ENCODE measurements at regions not wholly inside any gene's neighbourhood (a gene's known extent, or its start where the extent isn't known, plus 50 kb on each side); places are given as distances from the start of the nearest gene placed in this dataset.

DNA sequence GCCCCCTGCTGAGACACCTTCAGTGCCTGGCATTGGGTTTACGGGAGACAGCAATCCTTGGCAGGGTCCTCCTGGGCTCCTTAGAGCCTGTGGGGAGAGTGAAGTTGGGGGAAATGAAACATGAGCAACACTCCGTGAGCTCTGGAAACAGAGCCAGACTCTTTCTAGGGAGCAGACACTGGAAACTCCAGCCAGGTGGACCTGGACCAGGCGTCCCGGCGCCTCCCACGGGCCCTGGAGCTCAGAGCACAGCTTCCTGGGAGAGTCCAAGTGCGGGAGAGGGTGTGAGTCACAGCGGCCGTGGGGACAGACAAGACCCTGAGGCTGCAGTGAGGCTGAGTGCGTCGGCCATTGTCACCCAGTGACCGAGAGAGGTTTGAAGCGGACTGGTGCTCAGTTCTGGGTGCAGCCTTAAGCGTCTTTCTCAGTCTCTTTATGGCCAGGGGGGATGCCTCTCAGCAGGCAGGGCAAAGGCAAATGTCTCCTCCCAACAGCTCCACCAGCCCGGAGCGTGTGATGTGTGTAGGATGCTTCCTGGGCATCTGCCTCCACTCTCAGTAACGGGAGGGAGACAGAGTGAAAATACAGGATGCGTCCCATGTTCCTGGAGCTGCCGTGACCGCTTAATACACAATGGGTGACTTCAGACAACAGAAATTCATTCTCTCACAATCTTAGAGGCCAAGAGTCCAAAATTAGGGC, 399.2 kb downstream of the SHANK2 start:
- Mint-ChIP-seq H3K27ac (ENCODE audit: unreplicated experiment) (no peak overlapping the region), H3K4me1 (ENCODE audit: low read depth, unreplicated experiment) (no peaks in the 10 kb centered on the region), H3K4me3 (ENCODE audit: low read depth, unreplicated experiment) (no peak overlapping the region), H3K27me3 (ENCODE audit: unreplicated experiment) (no peaks in the 10 kb centered on the region), H3K36me3 (ENCODE audit: insufficient read depth, unreplicated experiment) (peaks cover 5% of the 10 kb centered on the region), H3K9me3 (ENCODE audit: low read depth, unreplicated experiment) (peaks cover 4% of the 10 kb centered on the region)
- BruUV-seq (replicated peaks) = no TSS peak
- TF ChIP-seq, protein P1, sequence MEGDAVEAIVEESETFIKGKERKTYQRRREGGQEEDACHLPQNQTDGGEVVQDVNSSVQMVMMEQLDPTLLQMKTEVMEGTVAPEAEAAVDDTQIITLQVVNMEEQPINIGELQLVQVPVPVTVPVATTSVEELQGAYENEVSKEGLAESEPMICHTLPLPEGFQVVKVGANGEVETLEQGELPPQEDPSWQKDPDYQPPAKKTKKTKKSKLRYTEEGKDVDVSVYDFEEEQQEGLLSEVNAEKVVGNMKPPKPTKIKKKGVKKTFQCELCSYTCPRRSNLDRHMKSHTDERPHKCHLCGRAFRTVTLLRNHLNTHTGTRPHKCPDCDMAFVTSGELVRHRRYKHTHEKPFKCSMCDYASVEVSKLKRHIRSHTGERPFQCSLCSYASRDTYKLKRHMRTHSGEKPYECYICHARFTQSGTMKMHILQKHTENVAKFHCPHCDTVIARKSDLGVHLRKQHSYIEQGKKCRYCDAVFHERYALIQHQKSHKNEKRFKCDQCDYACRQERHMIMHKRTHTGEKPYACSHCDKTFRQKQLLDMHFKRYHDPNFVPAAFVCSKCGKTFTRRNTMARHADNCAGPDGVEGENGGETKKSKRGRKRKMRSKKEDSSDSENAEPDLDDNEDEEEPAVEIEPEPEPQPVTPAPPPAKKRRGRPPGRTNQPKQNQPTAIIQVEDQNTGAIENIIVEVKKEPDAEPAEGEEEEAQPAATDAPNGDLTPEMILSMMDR (IDR thresholded peaks at IDR 0.05; ENCODE audit: unreplicated experiment) = no peak
- CTCF ChIA-PET = no interaction called here
- intact Hi-C loops (cut with micrococcal nuclease; ENCODE audit: unreplicated experiment) = no loop called here
- no peak for DNase-seq

DNA sequence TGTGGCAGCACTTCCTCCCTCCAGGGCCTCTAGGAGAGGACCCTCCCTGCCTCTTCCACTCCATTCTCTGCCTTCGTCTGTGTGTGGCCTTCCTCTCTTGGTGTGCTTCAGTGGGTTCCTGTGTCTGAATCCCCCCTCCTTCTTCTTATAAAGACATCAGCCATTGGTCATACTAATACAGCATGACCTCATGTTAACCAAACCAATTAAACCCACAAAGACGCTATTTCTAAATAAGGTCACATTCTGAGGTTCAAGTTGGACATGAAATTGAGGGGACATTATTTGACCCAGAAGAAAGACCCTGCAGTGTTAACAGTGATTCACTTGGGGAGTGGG, 398.6 kb downstream of the SHANK2 start:
- Mint-ChIP-seq H3K9me3 (ENCODE audit: low read depth, unreplicated experiment) (peaks cover 4% of the 10 kb centered on the region), H3K27ac (ENCODE audit: unreplicated experiment) (no peak overlapping the region), H3K36me3 (ENCODE audit: insufficient read depth, unreplicated experiment) (peaks cover 5% of the 10 kb centered on the region), H3K27me3 (ENCODE audit: unreplicated experiment) (no peaks in the 10 kb centered on the region), H3K4me3 (ENCODE audit: low read depth, unreplicated experiment) (no peak overlapping the region), H3K4me1 (ENCODE audit: low read depth, unreplicated experiment) (no peaks in the 10 kb centered on the region)
- BruUV-seq (replicated peaks) = no TSS peak
- DNase-seq = no peak
- intact Hi-C loops (cut with micrococcal nuclease; ENCODE audit: unreplicated experiment) = no loop called here
- TF ChIP-seq, protein P1 (IDR thresholded peaks at IDR 0.05; ENCODE audit: unreplicated experiment) = no peak
- CTCF ChIA-PET = no interaction called here

DNA sequence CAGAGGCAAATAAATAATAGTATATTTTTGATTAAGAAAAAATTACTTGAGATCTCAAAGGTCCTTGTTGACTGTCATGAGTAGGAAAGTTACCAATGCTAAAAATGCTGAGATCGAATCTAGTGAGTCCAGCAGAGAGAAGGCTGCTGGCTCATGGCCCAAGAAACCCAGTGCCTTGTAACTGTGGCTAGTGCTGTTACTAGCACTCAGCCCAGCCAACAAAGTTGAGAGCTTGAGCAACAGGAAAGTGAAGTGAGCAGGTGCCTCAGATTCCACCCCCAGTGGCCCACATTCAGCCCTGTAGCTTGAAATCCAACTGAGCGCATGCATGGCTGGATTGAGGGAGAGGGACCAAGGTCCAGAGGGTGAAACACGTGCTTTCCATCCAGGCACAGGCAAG, 398.2 kb downstream of the SHANK2 start:
- TF ChIP-seq, protein P1 (IDR thresholded peaks at IDR 0.05; ENCODE audit: unreplicated experiment) = no peak
- Mint-ChIP-seq H3K36me3 (ENCODE audit: insufficient read depth, unreplicated experiment) (peaks cover 5% of the 10 kb centered on the region), H3K4me3 (ENCODE audit: low read depth, unreplicated experiment) (no peak overlapping the region), H3K27ac (ENCODE audit: unreplicated experiment) (no peak overlapping the region), H3K9me3 (ENCODE audit: low read depth, unreplicated experiment) (peaks cover 8% of the 10 kb centered on the region), H3K27me3 (ENCODE audit: unreplicated experiment) (no peaks in the 10 kb centered on the region), H3K4me1 (ENCODE audit: low read depth, unreplicated experiment) (no peaks in the 10 kb centered on the region)
- intact Hi-C loops (cut with micrococcal nuclease; ENCODE audit: unreplicated experiment) = no loop called here
- CTCF ChIA-PET = no interaction called here
- DNase-seq = no peak
- BruUV-seq (replicated peaks) = no TSS peak

DNA sequence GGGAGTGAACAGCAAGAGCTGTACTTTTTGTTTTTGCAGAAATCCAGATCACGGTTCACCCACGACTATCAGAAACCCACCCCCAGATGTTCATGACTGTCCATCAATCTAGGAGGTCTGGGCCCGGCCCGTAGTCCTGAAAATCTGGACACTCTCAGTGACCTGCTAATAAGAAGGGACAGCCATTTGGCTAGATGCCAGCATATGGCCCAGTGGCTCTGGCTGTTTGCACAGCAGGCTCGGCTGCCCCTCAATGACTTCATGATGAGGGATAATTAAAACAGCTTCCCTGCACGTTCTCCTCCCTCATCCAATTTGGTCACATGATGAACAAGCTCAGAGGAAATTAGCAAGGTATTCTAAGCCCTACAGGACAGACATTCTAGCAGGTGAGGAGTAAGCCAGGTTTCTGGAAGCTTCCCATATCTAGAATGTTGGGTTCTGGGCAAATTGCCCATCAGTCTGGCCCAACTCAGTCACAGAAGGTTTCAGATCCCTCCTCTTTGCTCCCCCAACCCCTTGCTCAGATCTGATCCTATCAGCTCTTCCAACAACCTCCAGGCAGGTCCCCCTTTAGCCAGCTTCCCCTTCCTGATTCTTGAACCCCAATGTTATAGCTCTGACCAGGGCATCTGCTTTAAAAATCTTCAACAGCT, 397.3 kb downstream of the SHANK2 start:
- Mint-ChIP-seq H3K9me3 (ENCODE audit: low read depth, unreplicated experiment) (peaks cover 9% of the 10 kb centered on the region), H3K4me3 (ENCODE audit: low read depth, unreplicated experiment) (no peak overlapping the region), H3K36me3 (ENCODE audit: insufficient read depth, unreplicated experiment) (peaks cover 5% of the 10 kb centered on the region), H3K27ac (ENCODE audit: unreplicated experiment) (no peak overlapping the region), H3K4me1 (ENCODE audit: low read depth, unreplicated experiment) (no peaks in the 10 kb centered on the region), H3K27me3 (ENCODE audit: unreplicated experiment) (no peaks in the 10 kb centered on the region)
- no TSS peak for BruUV-seq (replicated peaks)
- intact Hi-C loops (cut with micrococcal nuclease; ENCODE audit: unreplicated experiment) = no loop called here
- TF ChIP-seq, protein P1 (IDR thresholded peaks at IDR 0.05; ENCODE audit: unreplicated experiment) = no peak
- DNase-seq = no peak
- CTCF ChIA-PET = no interaction called here

Data from Calu3 (cell line).